ENCODE measurements at regions not wholly inside any gene's neighbourhood (a gene's known extent, or its start where the extent isn't known, plus 50 kb on each side); places are given as distances from the start of the nearest gene placed in this dataset.

DNA sequence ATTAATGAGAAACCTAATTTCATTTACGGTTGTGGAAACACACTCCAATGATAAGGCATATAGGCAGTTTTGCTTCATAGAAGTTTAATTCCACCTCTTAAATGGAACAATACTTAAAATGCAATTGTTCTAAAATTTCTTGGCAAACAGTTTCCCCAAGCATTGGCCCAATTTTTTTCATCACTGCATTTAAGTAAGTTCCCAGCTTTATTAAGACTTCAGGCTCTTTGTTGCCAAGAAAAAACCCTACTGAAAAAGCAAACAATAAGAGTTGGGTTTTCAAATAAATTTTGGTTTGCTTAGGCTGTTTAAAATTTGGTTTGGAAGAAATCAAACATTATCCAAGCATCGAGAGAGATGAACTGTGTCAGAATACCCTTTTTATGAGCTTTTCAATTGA lies 690.9 kb upstream of the NRSN1 start:
- DNase-seq = no peak
- Histone ChIP-seq H3K4ac (ENCODE audit: low read depth, low read length) (no peak overlapping the region), H3K79me1 (ENCODE audit: low read depth in 1 of 2, low read length in 2 of 2) (no peaks in the 10 kb centered on the region), H3K23ac (ENCODE audit: low read depth, low read length) (no peak overlapping the region), H2AK9ac (replicated peaks; ENCODE audit: low read depth, low read length, poor library complexity) (no peak overlapping the region), H3K27ac (ENCODE audit: insufficient read depth, low read length) (no peak overlapping the region), H3K14ac (replicated peaks; ENCODE audit: low read depth, low read length) (no peak overlapping the region), H2BK5ac (ENCODE audit: low read depth, low read length, poor library complexity, severe bottlenecking) (no peak overlapping the region), H2BK120ac (ENCODE audit: low read depth, low read length) (no peak overlapping the region), H4K5ac (ENCODE audit: low read depth, low read length) (no peak overlapping the region), H3K27me3 (ENCODE audit: control insufficient read depth, insufficient read depth, low read length) (no peaks in the 10 kb centered on the region), H3K9ac (ENCODE audit: low read depth, low read length) (no peak overlapping the region), H3K9me1 (ENCODE audit: insufficient read depth, low read length) (no peaks in the 10 kb centered on the region), H3K9me3 (ENCODE audit: control insufficient read depth, insufficient read depth, low read length) (no peaks in the 10 kb centered on the region), H2BK15ac (ENCODE audit: low read depth, low read length) (no peak overlapping the region), H2BK20ac (ENCODE audit: low read depth, low read length) (no peak overlapping the region), H3K4me3 (ENCODE audit: insufficient read depth, low read depth, low read length) (no peak overlapping the region), H3K4me1 (ENCODE audit: control insufficient read depth, insufficient read depth, low read length) (no peaks in the 10 kb centered on the region), H3K18ac (ENCODE audit: low read depth, low read length) (no peak overlapping the region), H4K20me1 (ENCODE audit: insufficient read depth, low read length) (no peaks in the 10 kb centered on the region), H2AK5ac (ENCODE audit: low read depth, low read length) (no peak overlapping the region), H3K56ac (ENCODE audit: extremely low read depth, insufficient read depth, low read length) (no peak overlapping the region), H2AFZ (replicated peaks; ENCODE audit: low read length, poor library complexity) (no peak overlapping the region), H4K8ac (ENCODE audit: low read depth in 2 of 2, low read length in 2 of 2) (no peak overlapping the region), H3K4me2 (ENCODE audit: low read depth, low read length) (no peak overlapping the region), H3K36me3 (ENCODE audit: control insufficient read depth, insufficient read depth, low read length) (no peaks in the 10 kb centered on the region), H4K91ac (ENCODE audit: insufficient read depth, low read depth, low read length) (no peak overlapping the region)
- dilution Hi-C loops (cut with HindIII; ENCODE audit: low sequenced_read_pairs, unreplicated experiment) = no loop called here
- ChIA-PET CTCF (interaction anchor here (1.4 kb wide), 1 partner anchor 11 kb away, joined by 4 read pairs; no protein-coding TSS in a partner anchor), POLR2A (ENCODE audit: unreplicated experiment) (no interaction called here)
- in situ Hi-C loops (cut with MboI; ENCODE audit: low sequenced_read_pairs) = loop anchor here (25.0 kb wide), 1 partner anchor 1498 kb away; no protein-coding TSS in a partner anchor
- ATAC-seq (ENCODE audit: low read depth) = no peak
- TF ChIP-seq CEBPB (IDR thresholded peaks at IDR 0.05; ENCODE audit: low read depth, low read length) (no peak), RAD21 (IDR thresholded peaks at IDR 0.05; ENCODE audit: low read length) (no peak), MXI1 (IDR thresholded peaks at IDR 0.05; ENCODE audit: borderline replicate concordance, low read depth, low read length) (no peak), NFE2L2 (IDR thresholded peaks at IDR 0.05; ENCODE audit: low read depth, low read length) (no peak), MAZ (IDR thresholded peaks at IDR 0.05; ENCODE audit: borderline replicate concordance, low read depth, low read length) (no peak), POLR2A (IDR thresholded peaks at IDR 0.05; ENCODE audit: low read depth, low read length) (no peak), CHD1 (IDR thresholded peaks at IDR 0.05; ENCODE audit: low read depth, low read length) (no peak), SMC3 (IDR thresholded peaks at IDR 0.05; ENCODE audit: low read depth, low read length) (no peak), FOS (IDR thresholded peaks at IDR 0.05; ENCODE audit: low read depth, low read length) (no peak), MAFK (IDR thresholded peaks at IDR 0.05; ENCODE audit: low read depth, low read length) (no peak), RCOR1 (IDR thresholded peaks at IDR 0.05; ENCODE audit: insufficient replicate concordance, low read length) (no peak), USF2 (IDR thresholded peaks at IDR 0.05; ENCODE audit: low read depth, low read length) (no peak), BHLHE40 (IDR thresholded peaks at IDR 0.05; ENCODE audit: low read depth, low read length) (no peak), RFX5 (IDR thresholded peaks at IDR 0.05; ENCODE audit: low read depth, low read length) (no peak)
- TF ChIP-seq, protein P1, sequence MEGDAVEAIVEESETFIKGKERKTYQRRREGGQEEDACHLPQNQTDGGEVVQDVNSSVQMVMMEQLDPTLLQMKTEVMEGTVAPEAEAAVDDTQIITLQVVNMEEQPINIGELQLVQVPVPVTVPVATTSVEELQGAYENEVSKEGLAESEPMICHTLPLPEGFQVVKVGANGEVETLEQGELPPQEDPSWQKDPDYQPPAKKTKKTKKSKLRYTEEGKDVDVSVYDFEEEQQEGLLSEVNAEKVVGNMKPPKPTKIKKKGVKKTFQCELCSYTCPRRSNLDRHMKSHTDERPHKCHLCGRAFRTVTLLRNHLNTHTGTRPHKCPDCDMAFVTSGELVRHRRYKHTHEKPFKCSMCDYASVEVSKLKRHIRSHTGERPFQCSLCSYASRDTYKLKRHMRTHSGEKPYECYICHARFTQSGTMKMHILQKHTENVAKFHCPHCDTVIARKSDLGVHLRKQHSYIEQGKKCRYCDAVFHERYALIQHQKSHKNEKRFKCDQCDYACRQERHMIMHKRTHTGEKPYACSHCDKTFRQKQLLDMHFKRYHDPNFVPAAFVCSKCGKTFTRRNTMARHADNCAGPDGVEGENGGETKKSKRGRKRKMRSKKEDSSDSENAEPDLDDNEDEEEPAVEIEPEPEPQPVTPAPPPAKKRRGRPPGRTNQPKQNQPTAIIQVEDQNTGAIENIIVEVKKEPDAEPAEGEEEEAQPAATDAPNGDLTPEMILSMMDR (conservative IDR thresholded peaks at IDR 0.05; ENCODE audit: low read depth, low read length) = no peak
- TF ChIP-seq, protein P2, sequence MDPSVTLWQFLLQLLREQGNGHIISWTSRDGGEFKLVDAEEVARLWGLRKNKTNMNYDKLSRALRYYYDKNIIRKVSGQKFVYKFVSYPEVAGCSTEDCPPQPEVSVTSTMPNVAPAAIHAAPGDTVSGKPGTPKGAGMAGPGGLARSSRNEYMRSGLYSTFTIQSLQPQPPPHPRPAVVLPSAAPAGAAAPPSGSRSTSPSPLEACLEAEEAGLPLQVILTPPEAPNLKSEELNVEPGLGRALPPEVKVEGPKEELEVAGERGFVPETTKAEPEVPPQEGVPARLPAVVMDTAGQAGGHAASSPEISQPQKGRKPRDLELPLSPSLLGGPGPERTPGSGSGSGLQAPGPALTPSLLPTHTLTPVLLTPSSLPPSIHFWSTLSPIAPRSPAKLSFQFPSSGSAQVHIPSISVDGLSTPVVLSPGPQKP (IDR thresholded peaks at IDR 0.05; ENCODE audit: borderline replicate concordance, low read depth, low read length) = no peak
- BruUV-seq (replicated peaks) = no TSS peak
- WGBS, 2 experiments (ENCODE audit: extremely low coverage in 2 of 2, insufficient read length in 1 of 2) = no CpG with 5 or more reads among the region's 2 CpGs
- intact Hi-C loops (cut with micrococcal nuclease) = no loop called here
